HG02678 (cell line): ENCODE measurements at regions not wholly inside any gene's neighbourhood (a gene's known extent, or its start where the extent isn't known, plus 50 kb on each side); places are given as distances from the start of the nearest gene placed in this dataset.
"Not testable (repeated sequence)": the region's sequence is repeated elsewhere in the genome, so short reads cannot be mapped to it uniquely, and the experiment has no call there.

ENCODE experiments used
- ATAC-seq: cut with Tn5 transposase; IDR thresholded peaks from one replicate; pipeline ENCODE4 v1.9.1; 2021; ENCODE audit warnings: mild to moderate bottlenecking, moderate library complexity; ENCODE audit not compliant: unreplicated experiment

GRCh38 chr3:15983232-15983631, 185.5 kb upstream of the ANKRD28 start:
- no peak for ATAC-seq

GRCh38 chr3:15983693-15984092, 185.9 kb upstream of the ANKRD28 start:
- no peak for ATAC-seq

- no peak for ATAC-seq
Observed at GRCh38 chr3:15989419-15989818, 185.1 kb upstream of the GALNT15 start.

- not testable (repeated sequence) for ATAC-seq
Observed at GRCh38 chr3:15993660-15994059, 180.8 kb upstream of the GALNT15 start.

- ATAC-seq = not testable (repeated sequence)
Observed at GRCh38 chr3:15996496-15996895, 178.0 kb upstream of the GALNT15 start.

- ATAC-seq = peak; percentile 59
Observed at GRCh38 chr3:15997274-15997943, 177.1 kb upstream of the GALNT15 start.

GRCh38 chr3:15998911-15999310, 175.6 kb upstream of the GALNT15 start:
- ATAC-seq = no peak

- no peak for ATAC-seq
Observed at GRCh38 chr3:16004812-16005211, 169.7 kb upstream of the GALNT15 start.

GRCh38 chr3:16011376-16011775, 163.1 kb upstream of the GALNT15 start:
- no peak for ATAC-seq

- ATAC-seq = no peak
Observed at GRCh38 chr3:16012086-16012485, 162.4 kb upstream of the GALNT15 start.

GRCh38 chr3:16013568-16013967, 160.9 kb upstream of the GALNT15 start:
- ATAC-seq = no peak

- ATAC-seq = not testable (repeated sequence)
Observed at GRCh38 chr3:16021801-16022200, 152.7 kb upstream of the GALNT15 start.

- ATAC-seq = not testable (repeated sequence)
Observed at GRCh38 chr3:16023881-16024280, 150.6 kb upstream of the GALNT15 start.

- ATAC-seq = no peak
Observed at GRCh38 chr3:16024548-16024947, 149.9 kb upstream of the GALNT15 start.

- no peak for ATAC-seq
Observed at GRCh38 chr3:16026753-16027152, 147.7 kb upstream of the GALNT15 start.

- no peak for ATAC-seq
Observed at GRCh38 chr3:16028604-16029003, 145.9 kb upstream of the GALNT15 start.

GRCh38 chr3:16030342-16030741, 144.1 kb upstream of the GALNT15 start:
- no peak for ATAC-seq

- ATAC-seq = no peak
Observed at GRCh38 chr3:16031434-16031833, 143.0 kb upstream of the GALNT15 start.

- no peak for ATAC-seq
Observed at GRCh38 chr3:16033889-16034687, 140.4 kb upstream of the GALNT15 start.

GRCh38 chr3:16040991-16041390, 133.5 kb upstream of the GALNT15 start:
- no peak for ATAC-seq

- peak; percentile 99 for ATAC-seq
Observed at GRCh38 chr3:16048435-16049318, 125.8 kb upstream of the GALNT15 start.
